Uterus (tissue), 3 donors: ENCODE measurements at regions not wholly inside any gene's neighbourhood (a gene's known extent, or its start where the extent isn't known, plus 50 kb on each side); places are given as distances from the start of the nearest gene placed in this dataset.

Source experiments
- DNase-seq, 2 donors: peaks; one replicate each; pipeline ENCODE4 v3.0.0-alpha.2; 2019 to 2020
- H3K27ac ChIP-seq, 2 donors: fragments of 200-600 bp; sonication (generic); 1 replicate in 1 of 2; 2 replicates in 1 of 2; pipeline ENCODE4 v1.5.1; 2016 to 2018
- H3K27me3 ChIP-seq, 2 donors: fragments of 200-600 bp; sonication (generic); one replicate each; pipeline ENCODE4 v1.5.1; 2018 to 2019; ENCODE audit warnings: control low read depth in 1 of 2
- H3K36me3 ChIP-seq, 2 donors: fragments of 200-600 bp; sonication (generic); one replicate each; pipeline ENCODE4 v1.5.1; 2019; ENCODE audit warnings: control low read depth in 1 of 2
- H3K4me1 ChIP-seq, 2 donors: fragments of 200-600 bp; sonication (generic); one replicate each; pipeline ENCODE4 v1.5.1; 2018 to 2019; ENCODE audit warnings: control low read depth in 1 of 2
- H3K4me3 ChIP-seq, 2 donors: fragments of 200-600 bp; sonication (generic); 1 replicate in 1 of 2; 2 replicates in 1 of 2; pipeline ENCODE4 v1.5.1; 2018 to 2019; ENCODE audit warnings: mild to moderate bottlenecking in 1 of 2
- H3K9me3 ChIP-seq, 2 donors: fragments of 200-600 bp; sonication (generic); one replicate each; pipeline ENCODE4 v1.5.1; 2019; ENCODE audit warnings: control low read depth in 1 of 2
- CTCF ChIP-seq, 4 experiments: fragments of 200-600 bp in 2 of 4; fragments of 450-650 bp in 2 of 4; sonication (generic) in 2 of 4; IDR thresholded peaks; one replicate each; pipeline ENCODE4 v1.5.1; 2016 to 2019; ENCODE audit warnings: antibody characterized with exemption in 4 of 4, mild to moderate bottlenecking in 2 of 4, moderate library complexity in 1 of 4
- POLR2A ChIP-seq, 2 donors: fragments of 450-650 bp; IDR thresholded peaks; one replicate each; pipeline ENCODE4 v1.6.1; 2016; ENCODE audit warnings: antibody characterized with exemption in 2 of 2, mild to moderate bottlenecking in 1 of 2, moderate library complexity in 1 of 2
- intact Hi-C: fragments of 100-400 bp; cut with DNase I; formaldehyde crosslinking; loops from one replicate; pipeline ENCODE4 v1.15.1; 2023; ENCODE audit warnings: low total_unique reads
- donor health status: DM: yes; HTN: yes; CAD: no.

GRCh38 chr10:71145352-71145945 is 66.9 kb upstream of the UNC5B start:
- Histone ChIP-seq H3K27me3 (no peaks in the 10 kb centered on the region), H3K9me3 (no peaks in the 10 kb centered on the region), H3K27ac (no peak overlapping the region), H3K4me1 (no peaks in the 10 kb centered on the region), H3K36me3 (no peaks in the 10 kb centered on the region), H3K4me3 (no peak overlapping the region)
- no peak for TF ChIP-seq POLR2A (IDR thresholded peaks at IDR 0.05)
- no peak for TF ChIP-seq CTCF (IDR thresholded peaks at IDR 0.05)
- intact Hi-C loops: no loop called here
- no peak for DNase-seq

- Histone ChIP-seq H3K4me3 (no peak overlapping the region), H3K36me3 (no peaks in the 10 kb centered on the region), H3K27me3 (no peaks in the 10 kb centered on the region), H3K9me3 (no peaks in the 10 kb centered on the region), H3K4me1 (no peaks in the 10 kb centered on the region), H3K27ac (no peak overlapping the region)
- intact Hi-C loops: no loop called here
- TF ChIP-seq CTCF (IDR thresholded peaks at IDR 0.05): no peak
- no peak for DNase-seq
Observed at GRCh38 chr10:71150796-71151195, 61.6 kb upstream of the UNC5B start.

- H3K9me3 ChIP-seq: no peaks in the 10 kb centered on the region
- no peak overlapping the region for H3K4me3 ChIP-seq
- no peaks in the 10 kb centered on the region for H3K4me1 ChIP-seq
- H3K27me3 ChIP-seq: no peaks in the 10 kb centered on the region
- intact Hi-C loops: no loop called here
- H3K27ac ChIP-seq: no peak overlapping the region
- TF ChIP-seq POLR2A (IDR thresholded peaks at IDR 0.05) (no peak), CTCF (IDR thresholded peaks at IDR 0.05) (no peak)
- no peaks in the 10 kb centered on the region for H3K36me3 ChIP-seq
- no peak for DNase-seq
Observed at GRCh38 chr10:71152043-71152442, 60.3 kb upstream of the UNC5B start.

GRCh38 chr10:71156436-71156835 is 55.9 kb upstream of the UNC5B start:
- intact Hi-C loops: no loop called here
- no peaks in the 10 kb centered on the region for H3K36me3 ChIP-seq
- DNase-seq: no peak
- TF ChIP-seq POLR2A (IDR thresholded peaks at IDR 0.05): no peak
- no peak for TF ChIP-seq CTCF (IDR thresholded peaks at IDR 0.05)
- no peaks in the 10 kb centered on the region for H3K4me1 ChIP-seq
- no peaks in the 10 kb centered on the region for H3K27me3 ChIP-seq
- H3K4me3 ChIP-seq: no peak overlapping the region
- H3K9me3 ChIP-seq: no peaks in the 10 kb centered on the region
- H3K27ac ChIP-seq: no peak overlapping the region

DNA sequence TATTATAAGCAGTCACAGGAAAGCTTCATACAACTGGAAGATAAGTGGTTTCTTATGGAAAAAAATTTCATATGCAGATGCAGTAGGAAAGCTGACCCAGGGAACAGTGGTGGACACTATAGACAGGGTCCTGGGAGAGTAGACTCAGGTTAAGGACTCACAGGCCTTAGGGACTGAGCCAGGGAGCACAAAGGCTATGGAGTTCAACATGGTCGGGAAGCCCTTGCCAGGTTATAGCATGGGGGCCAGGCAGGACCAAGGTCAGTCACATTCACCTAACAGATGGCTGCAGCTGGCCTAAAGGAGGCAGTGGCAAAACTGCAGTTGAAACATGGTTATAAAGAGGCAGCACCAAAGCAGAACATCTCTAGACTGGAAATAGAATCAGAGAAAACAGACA is 54.9 kb upstream of the UNC5B start:
- Histone ChIP-seq H3K27me3 (no peaks in the 10 kb centered on the region), H3K9me3 (no peaks in the 10 kb centered on the region), H3K36me3 (no peaks in the 10 kb centered on the region), H3K4me1 (no peaks in the 10 kb centered on the region), H3K4me3 (no peak overlapping the region), H3K27ac (no peak overlapping the region)
- TF ChIP-seq CTCF (IDR thresholded peaks at IDR 0.05): no peak
- TF ChIP-seq POLR2A (IDR thresholded peaks at IDR 0.05): no peak
- intact Hi-C loops: no loop called here
- DNase-seq: no peak
